Peyer's patch (tissue), 4 donors: ENCODE measurements at regions not wholly inside any gene's neighbourhood (a gene's known extent, or its start where the extent isn't known, plus 50 kb on each side); places are given as distances from the start of the nearest gene placed in this dataset.

Experiments
- POLR2A ChIP-seq, 2 donors: fragments of 450-650 bp; IDR thresholded peaks; one replicate each; pipeline ENCODE4 v1.5.1; 2017; ENCODE audit warnings: antibody characterized with exemption in 2 of 2, mild to moderate bottlenecking in 2 of 2, moderate library complexity in 2 of 2
- TF ChIP-seq, protein P1 (sequence below), 6 experiments: fragments of 450-650 bp in 4 of 6; fragments of 200-600 bp in 2 of 6; sonication (generic) in 1 of 6; IDR thresholded peaks; one replicate each; pipeline ENCODE4 v1.5.1; 2017 to 2019; ENCODE audit warnings: antibody characterized with exemption in 6 of 6, mild to moderate bottlenecking in 3 of 6, moderate library complexity in 1 of 6

DNA sequence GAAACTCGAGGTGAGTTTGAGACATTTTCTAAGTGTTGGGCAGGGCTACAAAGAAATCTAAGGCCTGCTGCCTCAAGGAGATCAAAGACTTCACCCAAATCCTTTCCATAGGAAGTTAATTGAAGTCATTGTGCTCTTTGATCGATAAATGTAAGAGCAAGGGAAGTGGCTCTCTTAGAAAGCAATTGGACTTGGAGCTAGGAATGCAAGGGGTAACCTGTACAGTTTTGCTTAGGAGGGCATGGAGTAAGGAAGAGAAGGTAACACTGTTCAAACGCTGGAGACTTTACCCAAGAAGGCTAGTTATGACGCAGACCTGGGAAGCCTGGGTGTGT, 418.0 kb upstream of the PROX1 start:
- TF ChIP-seq, protein P1, sequence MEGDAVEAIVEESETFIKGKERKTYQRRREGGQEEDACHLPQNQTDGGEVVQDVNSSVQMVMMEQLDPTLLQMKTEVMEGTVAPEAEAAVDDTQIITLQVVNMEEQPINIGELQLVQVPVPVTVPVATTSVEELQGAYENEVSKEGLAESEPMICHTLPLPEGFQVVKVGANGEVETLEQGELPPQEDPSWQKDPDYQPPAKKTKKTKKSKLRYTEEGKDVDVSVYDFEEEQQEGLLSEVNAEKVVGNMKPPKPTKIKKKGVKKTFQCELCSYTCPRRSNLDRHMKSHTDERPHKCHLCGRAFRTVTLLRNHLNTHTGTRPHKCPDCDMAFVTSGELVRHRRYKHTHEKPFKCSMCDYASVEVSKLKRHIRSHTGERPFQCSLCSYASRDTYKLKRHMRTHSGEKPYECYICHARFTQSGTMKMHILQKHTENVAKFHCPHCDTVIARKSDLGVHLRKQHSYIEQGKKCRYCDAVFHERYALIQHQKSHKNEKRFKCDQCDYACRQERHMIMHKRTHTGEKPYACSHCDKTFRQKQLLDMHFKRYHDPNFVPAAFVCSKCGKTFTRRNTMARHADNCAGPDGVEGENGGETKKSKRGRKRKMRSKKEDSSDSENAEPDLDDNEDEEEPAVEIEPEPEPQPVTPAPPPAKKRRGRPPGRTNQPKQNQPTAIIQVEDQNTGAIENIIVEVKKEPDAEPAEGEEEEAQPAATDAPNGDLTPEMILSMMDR (IDR thresholded peaks at IDR 0.05), result no peak
- TF ChIP-seq POLR2A (IDR thresholded peaks at IDR 0.05), result no peak
